ENCODE measurements at regions not wholly inside any gene's neighbourhood (a gene's known extent, or its start where the extent isn't known, plus 50 kb on each side); places are given as distances from the start of the nearest gene placed in this dataset.

- no peaks in the 10 kb centered on the region for H3K9me3 Mint-ChIP-seq (ENCODE audit: unreplicated experiment)
- no TSS peak for BruUV-seq (replicated peaks)
Measured at GRCh38 chr1:218917656-218918055, 256.0 kb upstream of the LYPLAL1 start.

GRCh38 chr1:218925777-218926176 lies 247.9 kb upstream of the LYPLAL1 start:
- Histone ChIP-seq H3K9me3 (no peaks in the 10 kb centered on the region), H3K4me3 (ENCODE audit: low read depth, low read length) (no peak overlapping the region), H3K27me3 (replicated peaks; ENCODE audit: control insufficient read depth, insufficient read depth, low read length) (no peaks in the 10 kb centered on the region), H3K4me1 (peaks cover 3% of the 10 kb centered on the region; the same call in 1 of the 2 replicates), H3K36me3 (ENCODE audit: control insufficient read depth, insufficient read depth, low read length) (no peaks in the 10 kb centered on the region)
- no peaks in the 10 kb centered on the region for H3K36me3 Mint-ChIP-seq (ENCODE audit: insufficient read depth, unreplicated experiment)
- no TSS peak for BruUV-seq (replicated peaks)
- no peak for DNase-seq
- no peaks in the 10 kb centered on the region for H3K9me3 Mint-ChIP-seq (ENCODE audit: unreplicated experiment)
- ChIA-PET POLR2A (no interaction called here), CTCF (no interaction called here)
- H3K4me3 Mint-ChIP-seq (ENCODE audit: unreplicated experiment), result no peak overlapping the region
- intact Hi-C loops (cut with micrococcal nuclease; ENCODE audit: unreplicated experiment), result no loop called here
- no peak overlapping the region for H3K27ac Mint-ChIP-seq (ENCODE audit: unreplicated experiment)
- no peak for TF ChIP-seq CTCF (IDR thresholded peaks at IDR 0.05; ENCODE audit: insufficient read depth in 1 of 2, low read depth in 1 of 2, low read length in 1 of 2, severe bottlenecking in 1 of 2, unreplicated experiment in 1 of 2)
- no peaks in the 10 kb centered on the region for H3K27me3 Mint-ChIP-seq (ENCODE audit: insufficient read depth, unreplicated experiment)
- no peaks in the 10 kb centered on the region for H3K4me1 Mint-ChIP-seq (ENCODE audit: low read depth, unreplicated experiment)

More at GRCh38 chr1:218917656-218918055, 256.0 kb upstream of the LYPLAL1 start:
- no peak overlapping the region for H3K4me3 Mint-ChIP-seq (ENCODE audit: unreplicated experiment)
- CTCF ChIA-PET, result no interaction called here
- Histone ChIP-seq H3K4me3 (ENCODE audit: low read depth, low read length) (no peak overlapping the region), H3K9me3 (no peaks in the 10 kb centered on the region), H3K36me3 (ENCODE audit: control insufficient read depth, insufficient read depth, low read length) (no peaks in the 10 kb centered on the region), H3K27me3 (replicated peaks; ENCODE audit: control insufficient read depth, insufficient read depth, low read length) (no peaks in the 10 kb centered on the region), H3K4me1 (no peaks in the 10 kb centered on the region)
- no peak for TF ChIP-seq CTCF (IDR thresholded peaks at IDR 0.05; ENCODE audit: insufficient read depth in 1 of 2, low read depth in 1 of 2, low read length in 1 of 2, severe bottlenecking in 1 of 2, unreplicated experiment in 1 of 2)
- H3K27ac Mint-ChIP-seq (ENCODE audit: unreplicated experiment), result no peak overlapping the region
- no peaks in the 10 kb centered on the region for H3K4me1 Mint-ChIP-seq (ENCODE audit: low read depth, unreplicated experiment)
- no peak for DNase-seq
- intact Hi-C loops (cut with micrococcal nuclease; ENCODE audit: unreplicated experiment), result no loop called here
- POLR2A ChIA-PET, result no interaction called here
- no peaks in the 10 kb centered on the region for H3K36me3 Mint-ChIP-seq (ENCODE audit: insufficient read depth, unreplicated experiment)
- peaks cover 2% of the 10 kb centered on the region for H3K27me3 Mint-ChIP-seq (ENCODE audit: insufficient read depth, unreplicated experiment)

GRCh38 chr1:218926631-218927030 lies 247.0 kb upstream of the LYPLAL1 start:
- CTCF ChIA-PET, result no interaction called here
- BruUV-seq (replicated peaks), result no TSS peak

More at GRCh38 chr1:218926631-218927030, 247.0 kb upstream of the LYPLAL1 start:
- no peaks in the 10 kb centered on the region for H3K27me3 ChIP-seq (replicated peaks; ENCODE audit: control insufficient read depth, insufficient read depth, low read length)
- Mint-ChIP-seq H3K36me3 (ENCODE audit: insufficient read depth, unreplicated experiment) (no peaks in the 10 kb centered on the region), H3K27me3 (ENCODE audit: insufficient read depth, unreplicated experiment) (no peaks in the 10 kb centered on the region), H3K4me3 (ENCODE audit: unreplicated experiment) (no peak overlapping the region), H3K27ac (ENCODE audit: unreplicated experiment) (no peak overlapping the region), H3K9me3 (ENCODE audit: unreplicated experiment) (no peaks in the 10 kb centered on the region), H3K4me1 (ENCODE audit: low read depth, unreplicated experiment) (no peaks in the 10 kb centered on the region)
- no peak for TF ChIP-seq CTCF (IDR thresholded peaks at IDR 0.05; ENCODE audit: insufficient read depth in 1 of 2, low read depth in 1 of 2, low read length in 1 of 2, severe bottlenecking in 1 of 2, unreplicated experiment in 1 of 2)
- no peaks in the 10 kb centered on the region for H3K36me3 ChIP-seq (ENCODE audit: control insufficient read depth, insufficient read depth, low read length)
- DNase-seq, result no peak
- intact Hi-C loops (cut with micrococcal nuclease; ENCODE audit: unreplicated experiment), result no loop called here
- POLR2A ChIA-PET, result no interaction called here
- no peaks in the 10 kb centered on the region for H3K9me3 ChIP-seq
- no peak overlapping the region for H3K4me3 ChIP-seq (ENCODE audit: low read depth, low read length)
- H3K4me1 ChIP-seq, result peaks cover 10% of the 10 kb centered on the region; the same call in 1 of the 2 replicates
